ENCODE measurements at regions not wholly inside any gene's neighbourhood (a gene's known extent, or its start where the extent isn't known, plus 50 kb on each side); places are given as distances from the start of the nearest gene placed in this dataset.

DNA sequence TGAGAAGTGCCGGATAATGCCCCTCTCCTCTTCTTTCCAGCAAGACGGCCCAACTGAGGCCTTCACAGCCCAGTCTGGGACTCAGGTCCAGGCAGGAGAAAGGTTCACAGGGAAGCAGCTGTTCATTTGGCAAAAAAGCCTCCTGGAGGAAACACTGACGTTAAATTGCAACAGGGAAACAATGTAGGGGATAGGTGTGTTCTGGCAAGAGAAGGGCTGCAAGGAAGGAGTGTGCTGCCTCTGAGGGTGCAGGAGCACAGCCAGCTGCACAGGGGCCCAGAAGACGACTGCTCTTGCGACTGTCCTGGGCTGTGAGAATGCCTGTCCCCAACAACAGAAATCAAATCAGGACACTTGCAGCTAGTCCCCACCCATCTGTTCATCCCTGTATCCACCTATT, 70.6 kb upstream of the PMEPA1 start (continued):
- TF ChIP-seq CBX5 (IDR thresholded peaks at IDR 0.05; ENCODE audit: low read depth, low read length): no peak
- no peak for TF ChIP-seq EGR1 (IDR thresholded peaks at IDR 0.05; ENCODE audit: borderline replicate concordance, low read depth, low read length)
- TF ChIP-seq TBP (IDR thresholded peaks at IDR 0.05; ENCODE audit: low read depth, low read length): no peak
- no peak for TF ChIP-seq YY1 (IDR thresholded peaks at IDR 0.05; ENCODE audit: low read depth, low read length)
- TF ChIP-seq CHD2 (IDR thresholded peaks at IDR 0.05; ENCODE audit: low read length): no peak

Measured in H1 (cell line).